Stimulated activated effector memory CD8-positive, alpha-beta T cell treated with anti-CD3 and anti-CD28 coated beads, Interleukin-12 subunit alpha, Interleukin-12 subunit beta, amount 100 ng/mL, for 72 hours (primary cell): ENCODE measurements at regions not wholly inside any gene's neighbourhood (a gene's known extent, or its start where the extent isn't known, plus 50 kb on each side); places are given as distances from the start of the nearest gene placed in this dataset.
"Not testable (repeated sequence)": the region's sequence is repeated elsewhere in the genome, so short reads cannot be mapped to it uniquely, and the experiment has no call there.

Experiments
- ATAC-seq: fragments of 150-1000 bp; cut with Tn5 transposase; 2 replicates; pipeline ENCODE4 v1.10.0; 2021
- DNase-seq, 2 donors: peaks; one replicate each; pipeline ENCODE4 v3.0.0; 2021 to 2022; ENCODE audit warnings: low spot score in 2 of 2
- H3K27ac Mint-ChIP-seq: one replicate; pipeline ENCODE4 v1.8.0; 2022; ENCODE audit warnings: mild to moderate bottlenecking, mixed read lengths
- H3K36me3 Mint-ChIP-seq: one replicate; pipeline ENCODE4 v1.8.0; 2022; ENCODE audit warnings: mild to moderate bottlenecking, mixed read lengths
- H3K4me1 Mint-ChIP-seq: one replicate; pipeline ENCODE4 v1.8.0; 2022; ENCODE audit warnings: mixed read lengths
- H3K4me3 Mint-ChIP-seq: one replicate; pipeline ENCODE4 v1.8.0; 2022; ENCODE audit warnings: mild to moderate bottlenecking, mixed read lengths
- H3K9me3 Mint-ChIP-seq: one replicate; pipeline ENCODE4 v1.8.0; 2022; ENCODE audit warnings: mixed read lengths

- H3K4me3 Mint-ChIP-seq, H3K27ac Mint-ChIP-seq, DNase-seq, H3K36me3 Mint-ChIP-seq, ATAC-seq, H3K4me1 Mint-ChIP-seq: not testable (repeated sequence)
- peaks cover 19% of the 10 kb centered on the region for H3K9me3 Mint-ChIP-seq
Observed at GRCh38 chr1:104664374-104664773, 914.7 kb downstream of the AMY1C start.

GRCh38 chr1:104665300-104665699, 915.6 kb downstream of the AMY1C start:
- no peak overlapping the region for H3K4me3 Mint-ChIP-seq
- H3K9me3 Mint-ChIP-seq: peaks cover 20% of the 10 kb centered on the region

GRCh38 chr1:104671684-104672353, 922.1 kb downstream of the AMY1C start:
- DNase-seq: no peak
- no peak for ATAC-seq
- no peak overlapping the region for H3K4me3 Mint-ChIP-seq
- no peaks in the 10 kb centered on the region for H3K4me1 Mint-ChIP-seq
- no peak overlapping the region for H3K27ac Mint-ChIP-seq
- H3K9me3 Mint-ChIP-seq: peaks cover 11% of the 10 kb centered on the region
- no peaks in the 10 kb centered on the region for H3K36me3 Mint-ChIP-seq

More at GRCh38 chr1:104665300-104665699, 915.6 kb downstream of the AMY1C start:
- no peak for DNase-seq
- ATAC-seq: no peak
- no peak overlapping the region for H3K27ac Mint-ChIP-seq
- no peaks in the 10 kb centered on the region for H3K36me3 Mint-ChIP-seq
- no peaks in the 10 kb centered on the region for H3K4me1 Mint-ChIP-seq

GRCh38 chr1:104699433-104699832, 949.7 kb downstream of the AMY1C start:
- no peak for ATAC-seq
- no peak overlapping the region for H3K27ac Mint-ChIP-seq
- DNase-seq: no peak
- H3K36me3 Mint-ChIP-seq: no peaks in the 10 kb centered on the region
- no peaks in the 10 kb centered on the region for H3K4me1 Mint-ChIP-seq
- H3K9me3 Mint-ChIP-seq: peaks cover 30% of the 10 kb centered on the region
- H3K4me3 Mint-ChIP-seq: no peak overlapping the region

- ATAC-seq: no peak
- peaks cover 34% of the 10 kb centered on the region for H3K9me3 Mint-ChIP-seq
- no peak for DNase-seq
- H3K27ac Mint-ChIP-seq: no peak overlapping the region
- H3K36me3 Mint-ChIP-seq: no peaks in the 10 kb centered on the region
- no peaks in the 10 kb centered on the region for H3K4me1 Mint-ChIP-seq
- H3K4me3 Mint-ChIP-seq: no peak overlapping the region
Observed at GRCh38 chr1:104702731-104703130, 953.0 kb downstream of the AMY1C start.

GRCh38 chr1:104706631-104707147, 957.0 kb downstream of the AMY1C start:
- no peak for DNase-seq
- no peak overlapping the region for H3K4me3 Mint-ChIP-seq

GRCh38 chr1:104718752-104719151, 969.1 kb downstream of the AMY1C start:
- DNase-seq (no peak), ATAC-seq (no peak)
- Mint-ChIP-seq H3K4me1 (no peaks in the 10 kb centered on the region), H3K9me3 (peaks cover 25% of the 10 kb centered on the region), H3K27ac (no peak overlapping the region), H3K36me3 (no peaks in the 10 kb centered on the region), H3K4me3 (no peak overlapping the region)

More at GRCh38 chr1:104706631-104707147, 957.0 kb downstream of the AMY1C start:
- peaks cover 32% of the 10 kb centered on the region for H3K9me3 Mint-ChIP-seq
- H3K36me3 Mint-ChIP-seq: no peaks in the 10 kb centered on the region
- H3K27ac Mint-ChIP-seq: no peak overlapping the region
- no peaks in the 10 kb centered on the region for H3K4me1 Mint-ChIP-seq
- ATAC-seq: no peak

GRCh38 chr1:104720741-104721140, 971.0 kb downstream of the AMY1C start:
- no peak overlapping the region for H3K27ac Mint-ChIP-seq
- H3K36me3 Mint-ChIP-seq: no peaks in the 10 kb centered on the region
- H3K4me1 Mint-ChIP-seq: no peaks in the 10 kb centered on the region
- no peak for ATAC-seq
- H3K4me3 Mint-ChIP-seq: no peak overlapping the region
- peaks cover 31% of the 10 kb centered on the region for H3K9me3 Mint-ChIP-seq
- no peak for DNase-seq

GRCh38 chr1:104726917-104727316, 977.2 kb downstream of the AMY1C start:
- H3K4me3 Mint-ChIP-seq: no peak overlapping the region
- peaks cover 36% of the 10 kb centered on the region for H3K9me3 Mint-ChIP-seq
- no peaks in the 10 kb centered on the region for H3K36me3 Mint-ChIP-seq
- DNase-seq (no peak), ATAC-seq (no peak)
- H3K27ac Mint-ChIP-seq: no peak overlapping the region
- no peaks in the 10 kb centered on the region for H3K4me1 Mint-ChIP-seq

GRCh38 chr1:104733866-104734265, 984.2 kb downstream of the AMY1C start:
- no peaks in the 10 kb centered on the region for H3K4me1 Mint-ChIP-seq
- no peaks in the 10 kb centered on the region for H3K36me3 Mint-ChIP-seq
- H3K4me3 Mint-ChIP-seq: no peak overlapping the region
- no peak for ATAC-seq
- H3K9me3 Mint-ChIP-seq: peaks cover 33% of the 10 kb centered on the region
- DNase-seq: no peak
- no peak overlapping the region for H3K27ac Mint-ChIP-seq

GRCh38 chr1:104745875-104746274, 996.2 kb downstream of the AMY1C start:
- H3K9me3 Mint-ChIP-seq: no peaks in the 10 kb centered on the region
- ATAC-seq: no peak

GRCh38 chr1:104746994-104747393, 997.3 kb downstream of the AMY1C start:
- ATAC-seq: no peak
- H3K27ac Mint-ChIP-seq: no peak overlapping the region
- H3K4me1 Mint-ChIP-seq: no peaks in the 10 kb centered on the region
- no peak for DNase-seq
- no peaks in the 10 kb centered on the region for H3K9me3 Mint-ChIP-seq
- H3K36me3 Mint-ChIP-seq: no peaks in the 10 kb centered on the region
- no peak overlapping the region for H3K4me3 Mint-ChIP-seq

More at GRCh38 chr1:104745875-104746274, 996.2 kb downstream of the AMY1C start:
- H3K36me3 Mint-ChIP-seq: no peaks in the 10 kb centered on the region
- H3K4me1 Mint-ChIP-seq: no peaks in the 10 kb centered on the region
- no peak overlapping the region for H3K4me3 Mint-ChIP-seq
- no peak overlapping the region for H3K27ac Mint-ChIP-seq
- DNase-seq: no peak

GRCh38 chr1:104760017-104760416, 1010.3 kb downstream of the AMY1C start:
- ATAC-seq: no peak
- DNase-seq: no peak
- no peak overlapping the region for H3K27ac Mint-ChIP-seq
- peaks cover 16% of the 10 kb centered on the region for H3K9me3 Mint-ChIP-seq
- no peaks in the 10 kb centered on the region for H3K36me3 Mint-ChIP-seq
- H3K4me3 Mint-ChIP-seq: no peak overlapping the region
- H3K4me1 Mint-ChIP-seq: no peaks in the 10 kb centered on the region

- ATAC-seq: no peak
- H3K4me3 Mint-ChIP-seq: no peak overlapping the region
- H3K27ac Mint-ChIP-seq: no peak overlapping the region
- H3K9me3 Mint-ChIP-seq: peaks cover 24% of the 10 kb centered on the region
- DNase-seq: no peak
- no peaks in the 10 kb centered on the region for H3K4me1 Mint-ChIP-seq
- H3K36me3 Mint-ChIP-seq: no peaks in the 10 kb centered on the region
Observed at GRCh38 chr1:104761961-104762570, 1012.4 kb downstream of the AMY1C start.

GRCh38 chr1:104765085-104765484, 1015.4 kb downstream of the AMY1C start:
- no peak overlapping the region for H3K27ac Mint-ChIP-seq
- DNase-seq (no peak), ATAC-seq (no peak)
- H3K36me3 Mint-ChIP-seq: no peaks in the 10 kb centered on the region
- no peaks in the 10 kb centered on the region for H3K4me1 Mint-ChIP-seq
- peaks cover 14% of the 10 kb centered on the region for H3K9me3 Mint-ChIP-seq
- H3K4me3 Mint-ChIP-seq: no peak overlapping the region

- Mint-ChIP-seq H3K36me3 (no peaks in the 10 kb centered on the region), H3K27ac (no peak overlapping the region), H3K9me3 (peaks cover 11% of the 10 kb centered on the region), H3K4me1 (no peaks in the 10 kb centered on the region), H3K4me3 (no peak overlapping the region)
- ATAC-seq (no peak), DNase-seq (no peak)
Observed at GRCh38 chr1:104768466-104768865, 1018.8 kb downstream of the AMY1C start.
